ENCODE measurements at regions not wholly inside any gene's neighbourhood (a gene's known extent, or its start where the extent isn't known, plus 50 kb on each side); places are given as distances from the start of the nearest gene placed in this dataset.

DNA sequence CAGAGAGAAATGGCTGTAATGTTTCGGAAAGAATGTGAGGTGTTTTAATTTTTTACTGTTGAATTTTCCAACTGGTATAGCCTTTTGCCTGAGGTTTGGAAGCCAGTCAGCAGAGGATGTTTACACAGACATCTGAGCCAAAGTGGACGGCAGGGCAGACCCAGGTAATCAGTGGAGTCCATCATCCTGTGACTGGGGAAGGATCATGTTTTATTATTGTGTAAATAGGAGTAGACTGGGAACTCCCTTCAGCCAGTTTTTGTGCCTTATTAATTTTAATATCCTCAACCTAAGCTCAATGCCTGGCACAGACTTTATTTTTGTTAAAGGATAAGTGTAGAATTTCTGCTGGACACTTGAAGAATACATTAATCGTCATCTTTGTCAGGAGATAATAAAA is 142.0 kb upstream of the GAREM1 start:
- TF ChIP-seq, protein P1, sequence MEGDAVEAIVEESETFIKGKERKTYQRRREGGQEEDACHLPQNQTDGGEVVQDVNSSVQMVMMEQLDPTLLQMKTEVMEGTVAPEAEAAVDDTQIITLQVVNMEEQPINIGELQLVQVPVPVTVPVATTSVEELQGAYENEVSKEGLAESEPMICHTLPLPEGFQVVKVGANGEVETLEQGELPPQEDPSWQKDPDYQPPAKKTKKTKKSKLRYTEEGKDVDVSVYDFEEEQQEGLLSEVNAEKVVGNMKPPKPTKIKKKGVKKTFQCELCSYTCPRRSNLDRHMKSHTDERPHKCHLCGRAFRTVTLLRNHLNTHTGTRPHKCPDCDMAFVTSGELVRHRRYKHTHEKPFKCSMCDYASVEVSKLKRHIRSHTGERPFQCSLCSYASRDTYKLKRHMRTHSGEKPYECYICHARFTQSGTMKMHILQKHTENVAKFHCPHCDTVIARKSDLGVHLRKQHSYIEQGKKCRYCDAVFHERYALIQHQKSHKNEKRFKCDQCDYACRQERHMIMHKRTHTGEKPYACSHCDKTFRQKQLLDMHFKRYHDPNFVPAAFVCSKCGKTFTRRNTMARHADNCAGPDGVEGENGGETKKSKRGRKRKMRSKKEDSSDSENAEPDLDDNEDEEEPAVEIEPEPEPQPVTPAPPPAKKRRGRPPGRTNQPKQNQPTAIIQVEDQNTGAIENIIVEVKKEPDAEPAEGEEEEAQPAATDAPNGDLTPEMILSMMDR (IDR thresholded peaks at IDR 0.05), result no peak
- no peak for TF ChIP-seq POLR2A (IDR thresholded peaks at IDR 0.05)
